ENCODE measurements at regions not wholly inside any gene's neighbourhood (a gene's known extent, or its start where the extent isn't known, plus 50 kb on each side); places are given as distances from the start of the nearest gene placed in this dataset.

- no peak for TF ChIP-seq POLR2A (IDR thresholded peaks at IDR 0.05; ENCODE audit: low read depth, low read length)
- TF ChIP-seq TAF1 (IDR thresholded peaks at IDR 0.05; ENCODE audit: borderline replicate concordance, low read depth, low read length), result no peak
These were observed 753.3 kb downstream of the SLC6A15 start for GRCh38 chr12:84159260-84159659.
